ENCODE measurements at regions not wholly inside any gene's neighbourhood (a gene's known extent, or its start where the extent isn't known, plus 50 kb on each side); places are given as distances from the start of the nearest gene placed in this dataset.

- ATAC-seq, result no peak
- Histone ChIP-seq H3K4me1 (no peaks in the 10 kb centered on the region), H3K27me3 (no peaks in the 10 kb centered on the region), H3K4me3 (no peak overlapping the region), H3K36me3 (no peaks in the 10 kb centered on the region), H3K27ac (no peak overlapping the region), H3K9me3 (no peaks in the 10 kb centered on the region)
- no peak for DNase-seq
- no peak for TF ChIP-seq CTCF (IDR thresholded peaks at IDR 0.05)
- 50% methylated on average over 1 of the region's 1 CpG for WGBS, 2 donors
- intact Hi-C loops (cut with DNase I), result no loop called here
Observed at GRCh38 chr3:35544976-35545375, 94.3 kb upstream of the ARPP21 start.

- DNase-seq (peak in 1 of 2 donors; percentile 11), ATAC-seq (no peak)
- WGBS, 2 donors, result 13 to 17% methylated on average over 1 of the region's 1 CpG
Observed at GRCh38 chr3:35549690-35550089, 89.6 kb upstream of the ARPP21 start.

GRCh38 chr3:35562141-35562540 lies 77.2 kb upstream of the ARPP21 start:
- ATAC-seq, result no peak
- no peaks in the 10 kb centered on the region for H3K27me3 ChIP-seq
- 89 to 90% methylated on average over 2 of the region's 2 CpGs for WGBS, 2 donors
- no peak overlapping the region for H3K27ac ChIP-seq
- H3K4me3 ChIP-seq, result no peak overlapping the region
- no peaks in the 10 kb centered on the region for H3K4me1 ChIP-seq
- H3K36me3 ChIP-seq, result no peaks in the 10 kb centered on the region
- peaks cover 0 to 27% (median 13%) of the 10 kb centered on the region in 11 donors for H3K9me3 ChIP-seq
- no peak for DNase-seq
- intact Hi-C loops (cut with DNase I), result no loop called here
- TF ChIP-seq CTCF (IDR thresholded peaks at IDR 0.05), result no peak

More at GRCh38 chr3:35549690-35550089, 89.6 kb upstream of the ARPP21 start:
- Histone ChIP-seq H3K27ac (no peak overlapping the region), H3K4me1 (no peaks in the 10 kb centered on the region), H3K4me3 (no peak overlapping the region), H3K9me3 (no peaks in the 10 kb centered on the region), H3K36me3 (no peaks in the 10 kb centered on the region), H3K27me3 (no peaks in the 10 kb centered on the region)
- intact Hi-C loops (cut with DNase I), result no loop called here
- TF ChIP-seq CTCF (IDR thresholded peaks at IDR 0.05), result no peak

- ATAC-seq (no peak), DNase-seq (no peak)
- no peak for TF ChIP-seq CTCF (IDR thresholded peaks at IDR 0.05)
- no peak overlapping the region for H3K27ac ChIP-seq
- intact Hi-C loops (cut with DNase I), result no loop called here
- no peaks in the 10 kb centered on the region for H3K36me3 ChIP-seq
- H3K4me3 ChIP-seq, result no peak overlapping the region
- no peaks in the 10 kb centered on the region for H3K27me3 ChIP-seq
- H3K9me3 ChIP-seq, result peaks cover 0 to 3% (median 0%) of the 10 kb centered on the region in 11 donors
- no peaks in the 10 kb centered on the region for H3K4me1 ChIP-seq
Observed at GRCh38 chr3:35565048-35565447, 74.3 kb upstream of the ARPP21 start.

All from heart right ventricle (tissue), 16 donors.